Stomach (tissue), 4 donors: ENCODE measurements at regions not wholly inside any gene's neighbourhood (a gene's known extent, or its start where the extent isn't known, plus 50 kb on each side); places are given as distances from the start of the nearest gene placed in this dataset.

ENCODE experiments used
- CTCF ChIP-seq, 7 experiments: fragments of 450-650 bp in 4 of 7; fragments of 200-600 bp in 3 of 7; sonication (generic) in 3 of 7; IDR thresholded peaks; one replicate each; pipeline ENCODE4 v1.5.1; 2016 to 2019; ENCODE audit warnings: antibody characterized with exemption in 7 of 7, control low read depth in 2 of 7, mild to moderate bottlenecking in 1 of 7
- EP300 ChIP-seq: sonication (generic); formaldehyde crosslinking; IDR thresholded peaks from one replicate; pipeline ENCODE4 v1.6.1; 2017; ENCODE audit warnings: antibody characterized with exemption
- POLR2A ChIP-seq, 4 donors: fragments of 450-650 bp; IDR thresholded peaks; one replicate each; pipeline ENCODE4 v1.6.1; 2016; ENCODE audit warnings: antibody characterized with exemption in 4 of 4, control low read depth in 2 of 4, mild to moderate bottlenecking in 1 of 4, moderate library complexity in 1 of 4
- POLR2AphosphoS5 ChIP-seq, 3 donors: sonication (generic); formaldehyde crosslinking; IDR thresholded peaks; one replicate each; pipeline ENCODE4 v1.6.1; 2016; ENCODE audit warnings: antibody characterized with exemption in 3 of 3

- no peak for TF ChIP-seq POLR2A (IDR thresholded peaks at IDR 0.05)
- TF ChIP-seq CTCF (IDR thresholded peaks at IDR 0.05) = no peak
- TF ChIP-seq POLR2AphosphoS5 (IDR thresholded peaks at IDR 0.05) = no peak
- TF ChIP-seq EP300 = no peak
Observed at GRCh38 chr12:113667095-113667494, 195.4 kb upstream of the LHX5 start.
